ENCODE measurements at regions not wholly inside any gene's neighbourhood (a gene's known extent, or its start where the extent isn't known, plus 50 kb on each side); places are given as distances from the start of the nearest gene placed in this dataset.
"Not testable (repeated sequence)": the region's sequence is repeated elsewhere in the genome, so short reads cannot be mapped to it uniquely, and the experiment has no call there.

- no peak for DNase-seq (ENCODE audit: low spot score)
Measured at GRCh38 chr21:35491114-35491513, 442.0 kb upstream of the RUNX1 start.

GRCh38 chr21:35489389-35489980 is 440.4 kb upstream of the RUNX1 start:
- no peak for DNase-seq (ENCODE audit: low spot score)

- DNase-seq (ENCODE audit: low spot score): no peak
Measured at GRCh38 chr21:35488946-35489345, 439.8 kb upstream of the RUNX1 start.

- no peak for DNase-seq (ENCODE audit: low spot score)
Measured at GRCh38 chr21:35485364-35485763, 436.3 kb upstream of the RUNX1 start.

GRCh38 chr21:35484851-35485250 is 435.7 kb upstream of the RUNX1 start:
- DNase-seq (ENCODE audit: low spot score): no peak

- no peak for DNase-seq (ENCODE audit: low spot score)
Measured at GRCh38 chr21:35484032-35484431, 434.9 kb upstream of the RUNX1 start.

- DNase-seq (ENCODE audit: low spot score): no peak
Measured at GRCh38 chr21:35482933-35483662, 434.0 kb upstream of the RUNX1 start.

DNA sequence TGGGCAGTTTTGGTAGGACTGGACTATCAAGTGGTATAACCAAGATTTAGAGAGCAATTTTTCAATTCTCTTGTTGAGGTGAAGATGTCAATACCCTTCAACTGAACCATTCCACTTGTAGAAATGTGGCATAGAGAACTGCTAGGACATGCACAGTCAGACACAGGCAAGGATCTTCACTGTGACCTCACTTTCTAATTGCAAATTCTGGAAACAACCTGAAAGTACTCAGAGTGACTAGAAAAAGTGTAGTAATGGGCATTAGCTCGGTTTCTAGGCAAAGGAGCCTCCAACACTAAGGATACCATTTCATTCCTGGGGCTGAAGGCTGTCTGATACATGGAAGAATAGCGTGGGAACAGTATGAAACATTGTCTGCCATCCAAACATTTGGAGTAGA is 433.0 kb upstream of the RUNX1 start:
- DNase-seq (ENCODE audit: low spot score): no peak

DNA sequence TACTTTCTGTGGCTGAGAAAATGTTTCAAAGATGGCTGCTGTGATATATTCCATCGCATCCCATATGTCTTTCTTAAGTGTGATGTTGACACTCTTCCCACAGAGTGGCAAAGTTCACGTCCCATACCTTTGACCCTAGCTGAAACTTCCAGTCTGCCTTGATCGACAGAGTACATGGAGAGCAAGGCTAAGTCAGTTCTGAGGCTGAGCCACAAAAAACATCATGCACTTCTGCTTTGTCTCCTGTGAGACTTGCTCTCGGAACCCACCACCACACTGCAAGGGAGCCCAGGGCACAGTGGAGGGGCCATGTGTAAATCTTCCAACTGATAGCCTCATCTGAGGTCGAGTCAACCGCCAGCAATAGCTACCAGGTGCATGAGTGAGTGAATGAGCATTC is 431.9 kb upstream of the RUNX1 start:
- no peak for DNase-seq (ENCODE audit: low spot score)

- no peak for DNase-seq (ENCODE audit: low spot score)
Measured at GRCh38 chr21:35479529-35479928, 430.4 kb upstream of the RUNX1 start.

- DNase-seq (ENCODE audit: low spot score): no peak
Measured at GRCh38 chr21:35479065-35479448, 430.0 kb upstream of the RUNX1 start.

- no peak for DNase-seq (ENCODE audit: low spot score)
Measured at GRCh38 chr21:35478161-35479064, 429.3 kb upstream of the RUNX1 start.

GRCh38 chr21:35477622-35478021 is 428.5 kb upstream of the RUNX1 start:
- DNase-seq (ENCODE audit: low spot score): no peak

GRCh38 chr21:35476621-35477395 is 427.7 kb upstream of the RUNX1 start:
- peak; percentile 43 for DNase-seq (ENCODE audit: low spot score)

GRCh38 chr21:35475762-35476161 is 426.7 kb upstream of the RUNX1 start:
- no peak for DNase-seq (ENCODE audit: low spot score)

DNA sequence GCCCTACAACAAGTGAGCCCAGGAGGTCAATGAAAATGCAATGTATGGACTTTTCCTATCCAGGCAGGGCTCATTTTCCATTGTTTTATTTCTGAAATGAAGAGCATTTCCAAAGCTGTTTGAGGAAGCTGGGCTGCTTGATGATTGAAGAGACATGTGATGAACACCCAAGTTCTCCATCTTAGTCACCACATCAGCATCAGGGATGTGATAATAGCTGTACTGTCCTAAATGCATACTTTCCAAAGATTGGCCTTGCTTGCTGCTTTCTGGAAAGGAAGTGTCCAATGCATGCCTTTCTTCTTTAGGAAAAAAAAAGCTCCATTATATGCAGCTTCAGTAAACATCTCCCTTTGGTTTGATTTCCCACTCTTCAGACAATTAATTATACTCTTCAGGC is 425.9 kb upstream of the RUNX1 start:
- peak; percentile 44 for DNase-seq (ENCODE audit: low spot score)

- DNase-seq (ENCODE audit: low spot score): no peak
Measured at GRCh38 chr21:35473496-35473895, 424.4 kb upstream of the RUNX1 start.

GRCh38 chr21:35470522-35470921 is 421.4 kb upstream of the RUNX1 start:
- DNase-seq (ENCODE audit: low spot score): no peak

GRCh38 chr21:35469498-35469897 is 420.4 kb upstream of the RUNX1 start:
- peak; percentile 36 for DNase-seq (ENCODE audit: low spot score)

- DNase-seq (ENCODE audit: low spot score): no peak
Measured at GRCh38 chr21:35468991-35469390, 419.9 kb upstream of the RUNX1 start.

DNA sequence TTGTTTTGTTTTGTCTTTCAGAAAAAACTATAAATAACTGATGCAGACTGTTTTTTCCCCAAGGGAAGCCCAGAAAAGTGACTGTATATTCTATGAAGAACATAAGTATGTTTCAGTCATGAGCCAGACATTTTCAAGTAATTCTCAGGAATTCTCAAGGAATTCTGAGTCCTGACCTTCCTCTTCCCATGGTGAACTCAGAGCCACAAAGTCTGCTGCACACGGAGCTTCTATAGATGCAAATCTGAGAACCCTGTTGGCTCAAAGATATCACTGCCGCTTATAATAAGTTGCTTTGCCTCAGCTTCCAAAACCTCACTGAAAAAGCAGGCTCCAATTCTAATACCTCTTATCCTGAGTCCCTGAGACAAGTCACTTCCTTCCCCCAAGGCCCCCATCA is 418.5 kb upstream of the RUNX1 start:
- peak; percentile 27 for DNase-seq (ENCODE audit: low spot score)

GRCh38 chr21:35466681-35467080 is 417.6 kb upstream of the RUNX1 start:
- DNase-seq (ENCODE audit: low spot score): not testable (repeated sequence)
